ENCODE measurements at regions not wholly inside any gene's neighbourhood (a gene's known extent, or its start where the extent isn't known, plus 50 kb on each side); places are given as distances from the start of the nearest gene placed in this dataset.

- H3K36me3 ChIP-seq (ENCODE audit: control insufficient read depth, insufficient read depth, low read length) = no peaks in the 10 kb centered on the region
- H3K36me3 Mint-ChIP-seq (ENCODE audit: insufficient read depth, unreplicated experiment) = no peaks in the 10 kb centered on the region
- BruUV-seq (replicated peaks) = no TSS peak
- intact Hi-C loops (cut with micrococcal nuclease; ENCODE audit: unreplicated experiment) = no loop called here
- no peak overlapping the region for H3K4me3 ChIP-seq (ENCODE audit: low read depth, low read length)
- H3K9me3 ChIP-seq = no peaks in the 10 kb centered on the region
- no peak for TF ChIP-seq CTCF (IDR thresholded peaks at IDR 0.05; ENCODE audit: insufficient read depth in 1 of 2, low read depth in 1 of 2, low read length in 1 of 2, severe bottlenecking in 1 of 2, unreplicated experiment in 1 of 2)
- H3K27me3 Mint-ChIP-seq (ENCODE audit: insufficient read depth, unreplicated experiment) = no peaks in the 10 kb centered on the region
- CTCF ChIA-PET = no interaction called here
- H3K27me3 ChIP-seq (replicated peaks; ENCODE audit: control insufficient read depth, insufficient read depth, low read length) = no peaks in the 10 kb centered on the region
- H3K27ac Mint-ChIP-seq (ENCODE audit: unreplicated experiment) = no peak overlapping the region
- no peak for DNase-seq
- POLR2A ChIA-PET = no interaction called here
- H3K4me1 ChIP-seq = no peaks in the 10 kb centered on the region
- no peaks in the 10 kb centered on the region for H3K4me1 Mint-ChIP-seq (ENCODE audit: low read depth, unreplicated experiment)
- H3K4me3 Mint-ChIP-seq (ENCODE audit: unreplicated experiment) = no peak overlapping the region
- no peaks in the 10 kb centered on the region for H3K9me3 Mint-ChIP-seq (ENCODE audit: unreplicated experiment)
Observed at GRCh38 chr4:157739242-157739641, 433.6 kb downstream of the GASK1B start.

- POLR2A ChIA-PET = no interaction called here
- Mint-ChIP-seq H3K4me1 (ENCODE audit: low read depth, unreplicated experiment) (no peaks in the 10 kb centered on the region), H3K4me3 (ENCODE audit: unreplicated experiment) (no peak overlapping the region), H3K27me3 (ENCODE audit: insufficient read depth, unreplicated experiment) (no peaks in the 10 kb centered on the region), H3K27ac (ENCODE audit: unreplicated experiment) (no peak overlapping the region), H3K36me3 (ENCODE audit: insufficient read depth, unreplicated experiment) (no peaks in the 10 kb centered on the region), H3K9me3 (ENCODE audit: unreplicated experiment) (peaks cover 9% of the 10 kb centered on the region)
- H3K36me3 ChIP-seq (ENCODE audit: control insufficient read depth, insufficient read depth, low read length) = no peaks in the 10 kb centered on the region
- H3K4me3 ChIP-seq (ENCODE audit: low read depth, low read length) = no peak overlapping the region
- no peaks in the 10 kb centered on the region for H3K4me1 ChIP-seq
- CTCF ChIA-PET = no interaction called here
- intact Hi-C loops (cut with micrococcal nuclease; ENCODE audit: unreplicated experiment) = no loop called here
- no peak for DNase-seq
- H3K27me3 ChIP-seq (replicated peaks; ENCODE audit: control insufficient read depth, insufficient read depth, low read length) = no peaks in the 10 kb centered on the region
- no peak for TF ChIP-seq CTCF (IDR thresholded peaks at IDR 0.05; ENCODE audit: insufficient read depth in 1 of 2, low read depth in 1 of 2, low read length in 1 of 2, severe bottlenecking in 1 of 2, unreplicated experiment in 1 of 2)
- H3K9me3 ChIP-seq = no peaks in the 10 kb centered on the region
- BruUV-seq (replicated peaks) = no TSS peak
Observed at GRCh38 chr4:157728215-157728614, 444.6 kb downstream of the GASK1B start.

- no peaks in the 10 kb centered on the region for H3K27me3 Mint-ChIP-seq (ENCODE audit: insufficient read depth, unreplicated experiment)
- Histone ChIP-seq H3K27me3 (replicated peaks; ENCODE audit: control insufficient read depth, insufficient read depth, low read length) (no peaks in the 10 kb centered on the region), H3K4me3 (ENCODE audit: low read depth, low read length) (no peak overlapping the region), H3K9me3 (no peaks in the 10 kb centered on the region), H3K4me1 (no peaks in the 10 kb centered on the region), H3K36me3 (ENCODE audit: control insufficient read depth, insufficient read depth, low read length) (no peaks in the 10 kb centered on the region)
- CTCF ChIA-PET = no interaction called here
- POLR2A ChIA-PET = no interaction called here
- TF ChIP-seq CTCF (IDR thresholded peaks at IDR 0.05; ENCODE audit: insufficient read depth in 1 of 2, low read depth in 1 of 2, low read length in 1 of 2, severe bottlenecking in 1 of 2, unreplicated experiment in 1 of 2) = no peak
- no peak overlapping the region for H3K27ac Mint-ChIP-seq (ENCODE audit: unreplicated experiment)
- no TSS peak for BruUV-seq (replicated peaks)
- no peak overlapping the region for H3K4me3 Mint-ChIP-seq (ENCODE audit: unreplicated experiment)
- H3K36me3 Mint-ChIP-seq (ENCODE audit: insufficient read depth, unreplicated experiment) = no peaks in the 10 kb centered on the region
- no peak for DNase-seq
- H3K4me1 Mint-ChIP-seq (ENCODE audit: low read depth, unreplicated experiment) = no peaks in the 10 kb centered on the region
- intact Hi-C loops (cut with micrococcal nuclease; ENCODE audit: unreplicated experiment) = no loop called here
- H3K9me3 Mint-ChIP-seq (ENCODE audit: unreplicated experiment) = peaks cover 9% of the 10 kb centered on the region
Observed at GRCh38 chr4:157727163-157727562, 445.7 kb downstream of the GASK1B start.
